ENCODE measurements at regions not wholly inside any gene's neighbourhood (a gene's known extent, or its start where the extent isn't known, plus 50 kb on each side); places are given as distances from the start of the nearest gene placed in this dataset.

DNA sequence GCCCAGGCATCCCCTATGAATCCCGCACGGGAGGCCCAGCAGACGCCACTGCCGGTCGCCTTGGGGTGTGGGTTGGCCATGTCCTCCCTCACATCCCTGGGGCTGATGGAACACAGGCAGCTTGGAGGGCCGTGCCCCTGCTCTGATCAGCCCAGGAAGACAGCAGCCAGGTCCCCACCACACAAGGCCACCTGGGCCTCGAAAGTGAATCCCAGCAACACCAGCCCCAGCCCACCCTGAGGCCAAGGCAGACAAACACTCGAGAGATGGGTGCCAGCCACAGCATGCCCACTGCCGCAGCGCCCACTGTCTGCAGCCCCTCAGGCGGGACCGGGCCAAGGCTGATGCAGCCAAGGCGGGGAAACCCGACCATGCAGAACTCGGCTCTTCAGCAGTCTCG, 85.5 kb downstream of the HMX1 start:
- WGBS, result 79% methylated on average over 16 of the region's 16 CpGs
- H2AK5ac ChIP-seq (ENCODE audit: low read length, severe bottlenecking), result no peak overlapping the region
- no peak overlapping the region for H3K4me3 ChIP-seq (ENCODE audit: insufficient read depth in 1 of 2, low read depth in 1 of 2, low read length in 2 of 2)
- no peak overlapping the region for H3K27ac ChIP-seq (ENCODE audit: low read length, poor library complexity, severe bottlenecking)
- H3K14ac ChIP-seq (ENCODE audit: low read length in 2 of 2), result no peak overlapping the region
- H3K27me3 ChIP-seq (ENCODE audit: control insufficient read depth in 1 of 2, insufficient read depth in 1 of 2, low read length in 2 of 2), result peaks cover 0 to 6% of the 10 kb centered on the region in 2 experiments
- no peaks in the 10 kb centered on the region for H3K9me3 ChIP-seq (ENCODE audit: control insufficient read depth, low read length)
- H3K4me1 ChIP-seq (ENCODE audit: control insufficient read depth, insufficient read depth, low read depth, low read length), result no peaks in the 10 kb centered on the region
- no peak overlapping the region for H2BK12ac ChIP-seq (ENCODE audit: low read length in 2 of 2)
- H4K91ac ChIP-seq (ENCODE audit: low read length), result no peak overlapping the region
- no peaks in the 10 kb centered on the region for H3K36me3 ChIP-seq (ENCODE audit: control insufficient read depth in 1 of 2, insufficient read depth in 2 of 2, low read depth in 1 of 2, low read length in 2 of 2)
- no peak overlapping the region for H3K18ac ChIP-seq (ENCODE audit: low read depth in 1 of 2, low read length in 2 of 2)
- no peaks in the 10 kb centered on the region for H3K79me1 ChIP-seq (replicated peaks; ENCODE audit: low read length, poor library complexity, severe bottlenecking)
- no peak overlapping the region for H2BK120ac ChIP-seq (ENCODE audit: low read depth, low read length)
- H2BK5ac ChIP-seq (ENCODE audit: low read depth, low read length, poor library complexity, severe bottlenecking), result no peak overlapping the region
- no peak overlapping the region for H3K23ac ChIP-seq (ENCODE audit: low read length in 2 of 2)
- DNase-seq, result no peak
- no peak overlapping the region for H3K9ac ChIP-seq (ENCODE audit: low read length)
- no peak overlapping the region for H4K8ac ChIP-seq (ENCODE audit: low read length)
- no peak overlapping the region for H2BK15ac ChIP-seq (ENCODE audit: low read depth, poor library complexity, severe bottlenecking)
- H3K4me2 ChIP-seq (ENCODE audit: low read length, poor library complexity, severe bottlenecking), result no peak overlapping the region
- no peak overlapping the region for H2AFZ ChIP-seq (ENCODE audit: low read depth, low read length)
- H3K4ac ChIP-seq (ENCODE audit: low read depth in 1 of 2, low read length in 2 of 2), result no peak overlapping the region

DNA sequence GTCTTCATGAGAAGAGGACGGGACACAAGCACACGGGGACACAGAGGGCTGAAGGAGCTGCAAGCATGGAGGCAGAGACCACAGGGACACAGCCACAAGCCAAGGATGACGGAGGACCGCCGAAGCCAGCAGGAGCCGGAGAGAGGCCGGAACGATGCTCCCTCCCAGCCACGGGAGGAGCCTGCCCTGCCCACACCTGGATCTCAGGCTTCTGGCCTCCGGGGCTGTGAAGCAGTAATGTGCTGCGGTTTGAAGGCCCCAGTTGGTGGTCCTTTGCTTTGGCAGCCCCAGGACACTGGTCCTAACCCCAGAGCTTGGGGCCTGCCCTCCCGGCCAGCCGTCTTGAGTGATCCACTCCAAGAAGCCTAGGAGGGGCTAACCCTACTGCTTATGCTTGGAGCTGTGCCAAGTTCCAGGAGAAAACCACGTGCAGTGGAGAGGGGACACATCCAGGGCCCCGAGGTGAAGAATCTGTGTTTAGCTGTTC, 85.9 kb downstream of the HMX1 start:
- no peak overlapping the region for H2AFZ ChIP-seq (ENCODE audit: low read depth, low read length)
- H4K8ac ChIP-seq (ENCODE audit: low read length), result no peak overlapping the region
- peaks cover 0 to 6% of the 10 kb centered on the region in 2 experiments for H3K27me3 ChIP-seq (ENCODE audit: control insufficient read depth in 1 of 2, insufficient read depth in 1 of 2, low read length in 2 of 2)
- no peak overlapping the region for H2BK5ac ChIP-seq (ENCODE audit: low read depth, low read length, poor library complexity, severe bottlenecking)
- H3K79me1 ChIP-seq (replicated peaks; ENCODE audit: low read length, poor library complexity, severe bottlenecking), result no peaks in the 10 kb centered on the region
- no peak overlapping the region for H3K9ac ChIP-seq (ENCODE audit: low read length)
- H2BK15ac ChIP-seq (ENCODE audit: low read depth, poor library complexity, severe bottlenecking), result no peak overlapping the region
- DNase-seq, result no peak
- H2BK12ac ChIP-seq (ENCODE audit: low read length in 2 of 2), result no peak overlapping the region
- no peak overlapping the region for H2AK5ac ChIP-seq (ENCODE audit: low read length, severe bottlenecking)
- 79% methylated on average over 15 of the region's 15 CpGs for WGBS
- no peak overlapping the region for H3K4me2 ChIP-seq (ENCODE audit: low read length, poor library complexity, severe bottlenecking)
- no peak overlapping the region for H3K4me3 ChIP-seq (ENCODE audit: insufficient read depth in 1 of 2, low read depth in 1 of 2, low read length in 2 of 2)
- H3K36me3 ChIP-seq (ENCODE audit: control insufficient read depth in 1 of 2, insufficient read depth in 2 of 2, low read depth in 1 of 2, low read length in 2 of 2), result no peaks in the 10 kb centered on the region
- H3K23ac ChIP-seq (ENCODE audit: low read length in 2 of 2), result no peak overlapping the region
- no peak overlapping the region for H3K4ac ChIP-seq (ENCODE audit: low read depth in 1 of 2, low read length in 2 of 2)
- no peak overlapping the region for H3K14ac ChIP-seq (ENCODE audit: low read length in 2 of 2)
- no peaks in the 10 kb centered on the region for H3K9me3 ChIP-seq (ENCODE audit: control insufficient read depth, low read length)
- no peaks in the 10 kb centered on the region for H3K4me1 ChIP-seq (ENCODE audit: control insufficient read depth, insufficient read depth, low read depth, low read length)
- H3K27ac ChIP-seq (ENCODE audit: low read length, poor library complexity, severe bottlenecking), result no peak overlapping the region
- H4K91ac ChIP-seq (ENCODE audit: low read length), result no peak overlapping the region
- H3K18ac ChIP-seq (ENCODE audit: low read depth in 1 of 2, low read length in 2 of 2), result no peak overlapping the region
- H2BK120ac ChIP-seq (ENCODE audit: low read depth, low read length), result no peak overlapping the region

DNA sequence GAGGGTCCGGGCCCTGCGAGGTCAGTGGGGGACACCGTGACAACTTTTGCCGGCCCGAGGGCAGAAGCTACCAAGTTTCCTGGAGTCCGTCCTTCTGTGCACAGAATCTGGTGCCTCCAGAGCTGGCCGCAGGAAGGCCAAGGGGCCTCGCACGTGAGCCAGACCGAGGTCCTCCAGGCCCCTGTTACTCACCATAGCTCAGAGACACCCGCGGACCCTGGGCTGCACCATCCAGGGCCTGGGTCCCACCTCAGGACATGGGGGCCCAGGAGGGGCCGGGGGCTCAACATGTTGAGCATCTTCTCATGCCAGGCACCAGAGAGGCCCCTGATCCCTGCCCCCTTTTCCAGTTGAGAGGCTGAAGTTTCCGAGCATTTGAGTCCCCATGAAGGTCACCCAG, 87.9 kb downstream of the HMX1 start:
- no peak overlapping the region for H2AK5ac ChIP-seq (ENCODE audit: low read length, severe bottlenecking)
- no peak overlapping the region for H2BK12ac ChIP-seq (ENCODE audit: low read length in 2 of 2)
- no peak overlapping the region for H2AFZ ChIP-seq (ENCODE audit: low read depth, low read length)
- H3K4me1 ChIP-seq (ENCODE audit: control insufficient read depth, insufficient read depth, low read depth, low read length), result no peaks in the 10 kb centered on the region
- H4K91ac ChIP-seq (ENCODE audit: low read length), result no peak overlapping the region
- DNase-seq, result no peak
- no peak overlapping the region for H3K9ac ChIP-seq (ENCODE audit: low read length)
- WGBS, result 80% methylated on average over 14 of the region's 14 CpGs
- H3K23ac ChIP-seq (ENCODE audit: low read length in 2 of 2), result no peak overlapping the region
- no peak overlapping the region for H3K14ac ChIP-seq (ENCODE audit: low read length in 2 of 2)
- no peak overlapping the region for H3K4me3 ChIP-seq (ENCODE audit: insufficient read depth in 1 of 2, low read depth in 1 of 2, low read length in 2 of 2)
- H3K27ac ChIP-seq (ENCODE audit: low read length, poor library complexity, severe bottlenecking), result no peak overlapping the region
- H3K9me3 ChIP-seq (ENCODE audit: control insufficient read depth, low read length), result no peaks in the 10 kb centered on the region
- peaks cover 0 to 2% of the 10 kb centered on the region in 2 experiments for H3K36me3 ChIP-seq (ENCODE audit: control insufficient read depth in 1 of 2, insufficient read depth in 2 of 2, low read depth in 1 of 2, low read length in 2 of 2)
- H2BK120ac ChIP-seq (ENCODE audit: low read depth, low read length), result no peak overlapping the region
- H3K18ac ChIP-seq (ENCODE audit: low read depth in 1 of 2, low read length in 2 of 2), result no peak overlapping the region
- H2BK15ac ChIP-seq (ENCODE audit: low read depth, poor library complexity, severe bottlenecking), result no peak overlapping the region
- no peak overlapping the region for H2BK5ac ChIP-seq (ENCODE audit: low read depth, low read length, poor library complexity, severe bottlenecking)
- H3K79me1 ChIP-seq (replicated peaks; ENCODE audit: low read length, poor library complexity, severe bottlenecking), result no peaks in the 10 kb centered on the region
- H3K4ac ChIP-seq (ENCODE audit: low read depth in 1 of 2, low read length in 2 of 2), result no peak overlapping the region
- H3K4me2 ChIP-seq (ENCODE audit: low read length, poor library complexity, severe bottlenecking), result no peak overlapping the region
- no peak overlapping the region for H4K8ac ChIP-seq (ENCODE audit: low read length)
- H3K27me3 ChIP-seq (ENCODE audit: control insufficient read depth in 1 of 2, insufficient read depth in 1 of 2, low read length in 2 of 2), result peaks cover 0 to 3% of the 10 kb centered on the region in 2 experiments

- H3K4me2 ChIP-seq (ENCODE audit: low read length, poor library complexity, severe bottlenecking), result no peak overlapping the region
- H3K79me1 ChIP-seq (replicated peaks; ENCODE audit: low read length, poor library complexity, severe bottlenecking), result no peaks in the 10 kb centered on the region
- H3K18ac ChIP-seq (ENCODE audit: low read depth in 1 of 2, low read length in 2 of 2), result no peak overlapping the region
- H3K23ac ChIP-seq (ENCODE audit: low read length in 2 of 2), result no peak overlapping the region
- H3K14ac ChIP-seq (ENCODE audit: low read length in 2 of 2), result no peak overlapping the region
- no peaks in the 10 kb centered on the region for H3K27me3 ChIP-seq (ENCODE audit: control insufficient read depth in 1 of 2, insufficient read depth in 1 of 2, low read length in 2 of 2)
- H2BK12ac ChIP-seq (ENCODE audit: low read length in 2 of 2), result no peak overlapping the region
- peak overlapping the region; percentile 46 for H4K91ac ChIP-seq (ENCODE audit: low read length)
- peaks cover 0 to 5% of the 10 kb centered on the region in 2 experiments for H3K36me3 ChIP-seq (ENCODE audit: control insufficient read depth in 1 of 2, insufficient read depth in 2 of 2, low read depth in 1 of 2, low read length in 2 of 2)
- no peaks in the 10 kb centered on the region for H3K4me1 ChIP-seq (ENCODE audit: control insufficient read depth, insufficient read depth, low read depth, low read length)
- no peak overlapping the region for H2BK15ac ChIP-seq (ENCODE audit: low read depth, poor library complexity, severe bottlenecking)
- peak overlapping the region in 1 of 2 experiments; percentile 32 for H3K4me3 ChIP-seq (ENCODE audit: insufficient read depth in 1 of 2, low read depth in 1 of 2, low read length in 2 of 2)
- no peak for DNase-seq
- H4K8ac ChIP-seq (ENCODE audit: low read length), result no peak overlapping the region
- no peaks in the 10 kb centered on the region for H3K9me3 ChIP-seq (ENCODE audit: control insufficient read depth, low read length)
- no peak overlapping the region for H2BK120ac ChIP-seq (ENCODE audit: low read depth, low read length)
- no peak overlapping the region for H3K9ac ChIP-seq (ENCODE audit: low read length)
- H2BK5ac ChIP-seq (ENCODE audit: low read depth, low read length, poor library complexity, severe bottlenecking), result no peak overlapping the region
- H3K27ac ChIP-seq (ENCODE audit: low read length, poor library complexity, severe bottlenecking), result no peak overlapping the region
- H3K4ac ChIP-seq (ENCODE audit: low read depth in 1 of 2, low read length in 2 of 2), result no peak overlapping the region
- WGBS, result 79% methylated on average over 12 of the region's 12 CpGs
- H2AFZ ChIP-seq (ENCODE audit: low read depth, low read length), result no peak overlapping the region
- H2AK5ac ChIP-seq (ENCODE audit: low read length, severe bottlenecking), result no peak overlapping the region
Measured at GRCh38 chr4:8782135-8782534, 89.5 kb downstream of the HMX1 start.

Data from mesenchymal stem cell (in vitro differentiated cells and primary cell).